ENCODE measurements at regions not wholly inside any gene's neighbourhood (a gene's known extent, or its start where the extent isn't known, plus 50 kb on each side); places are given as distances from the start of the nearest gene placed in this dataset.

DNA sequence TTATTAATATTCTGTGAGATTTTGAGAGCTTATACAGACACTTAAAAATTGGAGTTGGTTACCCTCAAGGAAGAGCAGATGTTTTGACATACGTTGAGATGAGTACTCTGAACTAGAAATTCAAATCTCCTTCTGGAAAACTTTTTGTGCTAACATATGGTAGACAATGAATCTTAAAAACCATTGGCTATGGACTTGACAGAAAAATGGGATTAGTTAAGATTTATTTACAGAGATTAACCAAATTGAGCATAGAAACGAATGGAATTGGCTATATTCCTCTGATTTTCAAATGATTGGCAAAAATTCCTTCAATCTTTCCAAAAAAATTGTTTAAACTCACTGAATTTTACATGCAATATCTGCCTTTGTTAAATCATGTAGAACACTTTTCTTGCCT lies 1392.9 kb downstream of the BRINP3 start:
- no peak for DNase-seq
- no peak overlapping the region for H4K5ac ChIP-seq (ENCODE audit: low read length)
- no peak overlapping the region for H3K9ac ChIP-seq (ENCODE audit: low read length)
- no peak overlapping the region for H2AK5ac ChIP-seq (ENCODE audit: low read length)
- H4K8ac ChIP-seq (ENCODE audit: low read depth, low read length), result no peak overlapping the region
- no CpG with 5 or more reads among the region's 2 CpGs for WGBS (ENCODE audit: extremely low coverage, insufficient coverage, low lambda C conversion rate)
- no peaks in the 10 kb centered on the region for H3K79me1 ChIP-seq (ENCODE audit: low read length)
- H3K27me3 ChIP-seq (ENCODE audit: insufficient read depth, low read length, poor library complexity), result no peaks in the 10 kb centered on the region
- H2BK120ac ChIP-seq (ENCODE audit: low read depth, low read length), result no peak overlapping the region
- H2BK5ac ChIP-seq (ENCODE audit: low read length), result no peak overlapping the region
- no peaks in the 10 kb centered on the region for H3K79me2 ChIP-seq (ENCODE audit: control insufficient read depth, insufficient read depth, low read length)
- no peak overlapping the region for H3K4me3 ChIP-seq (ENCODE audit: low read length)
- no peak overlapping the region for H3K4me2 ChIP-seq (ENCODE audit: low read length)
- no peak overlapping the region for H2BK15ac ChIP-seq (replicated peaks; ENCODE audit: low read depth)
- no peak overlapping the region for H3K56ac ChIP-seq (ENCODE audit: low read length)
- no peaks in the 10 kb centered on the region for H3K4me1 ChIP-seq (ENCODE audit: control insufficient read depth, low read depth, low read length)
- H3K23ac ChIP-seq (ENCODE audit: low read length), result no peak overlapping the region
- no peak overlapping the region for H3K27ac ChIP-seq (ENCODE audit: low read depth, low read length)
- no peaks in the 10 kb centered on the region for H3K36me3 ChIP-seq (ENCODE audit: control insufficient read depth, insufficient read depth, low read length)
- no peak overlapping the region for H3K18ac ChIP-seq (ENCODE audit: low read length)
- H3K4ac ChIP-seq (ENCODE audit: low read depth, low read length), result no peak overlapping the region

DNA sequence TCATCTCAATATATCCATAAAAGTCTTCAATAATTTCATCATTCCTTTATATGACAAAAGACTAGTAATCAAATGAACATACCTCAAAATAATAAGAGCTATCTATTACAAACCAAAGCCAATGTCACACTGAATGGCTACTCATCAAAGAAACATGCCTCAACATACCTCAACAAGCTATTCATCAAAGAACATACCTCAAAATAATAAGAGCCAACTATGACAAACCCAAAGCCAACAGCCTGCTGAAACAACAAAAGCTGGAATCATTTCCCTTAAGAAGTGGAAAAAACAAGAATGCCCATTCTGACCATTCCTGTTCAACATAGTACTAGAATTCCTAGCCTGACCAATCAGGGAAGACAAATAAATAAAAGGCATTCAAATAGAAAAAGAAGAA lies 1373.7 kb downstream of the BRINP3 start:
- H2BK15ac ChIP-seq (replicated peaks; ENCODE audit: low read depth), result no peak overlapping the region
- no peaks in the 10 kb centered on the region for H3K79me1 ChIP-seq (ENCODE audit: low read length)
- H3K23ac ChIP-seq (ENCODE audit: low read length), result no peak overlapping the region
- H3K27ac ChIP-seq (ENCODE audit: low read depth, low read length), result no peak overlapping the region
- H3K56ac ChIP-seq (ENCODE audit: low read length), result no peak overlapping the region
- H3K4me2 ChIP-seq (ENCODE audit: low read length), result no peak overlapping the region
- DNase-seq, result no peak
- no peaks in the 10 kb centered on the region for H3K4me1 ChIP-seq (ENCODE audit: control insufficient read depth, low read depth, low read length)
- H4K5ac ChIP-seq (ENCODE audit: low read length), result no peak overlapping the region
- no peak overlapping the region for H3K18ac ChIP-seq (ENCODE audit: low read length)
- H4K8ac ChIP-seq (ENCODE audit: low read depth, low read length), result no peak overlapping the region
- H2BK120ac ChIP-seq (ENCODE audit: low read depth, low read length), result no peak overlapping the region
- H3K9ac ChIP-seq (ENCODE audit: low read length), result no peak overlapping the region
- H2BK5ac ChIP-seq (ENCODE audit: low read length), result no peak overlapping the region
- no peak overlapping the region for H3K4ac ChIP-seq (ENCODE audit: low read depth, low read length)
- no peak overlapping the region for H3K4me3 ChIP-seq (ENCODE audit: low read length)
- H3K36me3 ChIP-seq (ENCODE audit: control insufficient read depth, insufficient read depth, low read length), result no peaks in the 10 kb centered on the region
- no peaks in the 10 kb centered on the region for H3K79me2 ChIP-seq (ENCODE audit: control insufficient read depth, insufficient read depth, low read length)
- no peak overlapping the region for H2AK5ac ChIP-seq (ENCODE audit: low read length)
- no peaks in the 10 kb centered on the region for H3K27me3 ChIP-seq (ENCODE audit: insufficient read depth, low read length, poor library complexity)

DNA sequence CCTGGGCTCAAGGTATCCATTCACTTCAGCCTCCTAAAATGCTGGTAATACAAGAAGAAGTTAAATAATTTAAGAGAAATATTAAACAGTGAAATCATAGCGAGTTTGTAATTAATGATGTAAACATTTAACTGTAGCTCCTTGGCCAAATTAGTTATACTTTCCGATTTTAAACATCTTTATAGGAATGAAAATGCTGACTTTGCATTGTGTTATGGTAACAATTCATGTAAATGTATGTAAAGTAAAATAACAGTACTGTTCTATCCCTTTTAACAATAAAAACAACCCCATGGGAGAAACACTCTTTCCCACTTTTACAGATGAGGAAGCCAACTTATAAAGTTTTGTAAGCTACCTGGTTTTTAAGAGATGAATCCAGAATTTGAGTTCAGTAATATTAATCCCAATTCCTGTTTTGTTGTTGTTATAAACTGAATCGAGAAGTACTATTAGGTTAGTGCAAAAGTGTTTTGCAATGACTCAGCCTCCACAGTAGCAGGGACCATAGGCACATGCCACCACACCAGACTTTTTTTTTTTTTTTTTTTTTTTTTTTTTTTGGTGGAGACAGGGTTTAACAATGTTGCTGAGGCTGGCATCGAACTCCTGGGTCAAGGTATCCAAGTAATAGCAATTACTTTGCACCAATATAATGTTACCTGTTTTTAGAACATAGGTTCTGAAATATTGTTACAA lies 1360.4 kb downstream of the BRINP3 start:
- Histone ChIP-seq H3K79me2 (ENCODE audit: control insufficient read depth, insufficient read depth, low read length) (no peaks in the 10 kb centered on the region), H2AK5ac (ENCODE audit: low read length) (no peak overlapping the region), H2BK5ac (ENCODE audit: low read length) (no peak overlapping the region), H3K4me3 (ENCODE audit: low read length) (no peak overlapping the region), H3K56ac (ENCODE audit: low read length) (no peak overlapping the region), H4K8ac (ENCODE audit: low read depth, low read length) (no peak overlapping the region), H2BK120ac (ENCODE audit: low read depth, low read length) (no peak overlapping the region), H3K23ac (ENCODE audit: low read length) (no peak overlapping the region), H3K18ac (ENCODE audit: low read length) (no peak overlapping the region), H3K4me2 (ENCODE audit: low read length) (no peak overlapping the region), H4K5ac (ENCODE audit: low read length) (no peak overlapping the region), H3K27ac (ENCODE audit: low read depth, low read length) (no peak overlapping the region), H3K27me3 (ENCODE audit: insufficient read depth, low read length, poor library complexity) (no peaks in the 10 kb centered on the region), H2BK15ac (replicated peaks; ENCODE audit: low read depth) (no peak overlapping the region), H3K9ac (ENCODE audit: low read length) (no peak overlapping the region), H3K4me1 (ENCODE audit: control insufficient read depth, low read depth, low read length) (no peaks in the 10 kb centered on the region), H3K36me3 (ENCODE audit: control insufficient read depth, insufficient read depth, low read length) (no peaks in the 10 kb centered on the region), H3K79me1 (ENCODE audit: low read length) (no peaks in the 10 kb centered on the region), H3K4ac (ENCODE audit: low read depth, low read length) (no peak overlapping the region)
- no peak for DNase-seq
- whole genome bisulfite sequencing (ENCODE audit: extremely low coverage, insufficient coverage, low lambda C conversion rate), result no CpG with 5 or more reads among the region's 4 CpGs

DNA sequence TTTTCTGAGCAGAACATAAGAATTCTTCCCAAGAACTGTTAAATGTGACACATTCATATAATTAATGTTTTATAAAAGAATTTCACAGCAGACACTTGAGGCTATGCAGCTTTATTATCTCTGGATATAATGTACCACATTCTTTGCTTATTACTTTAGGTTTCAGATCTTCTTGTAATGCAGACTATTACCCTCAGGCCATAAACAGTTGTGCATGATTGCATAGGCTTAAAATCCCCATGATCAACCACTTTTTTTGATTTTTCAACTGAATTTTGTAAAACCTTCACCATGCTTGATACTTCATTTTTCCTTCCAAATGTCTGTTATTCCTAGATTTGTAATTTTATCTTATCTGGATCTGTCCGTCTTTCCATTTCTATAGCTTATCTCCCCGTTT lies 1355.7 kb downstream of the BRINP3 start:
- Histone ChIP-seq H3K4me1 (ENCODE audit: control insufficient read depth, low read depth, low read length) (no peaks in the 10 kb centered on the region), H2BK5ac (ENCODE audit: low read length) (no peak overlapping the region), H3K56ac (ENCODE audit: low read length) (no peak overlapping the region), H2BK15ac (replicated peaks; ENCODE audit: low read depth) (no peak overlapping the region), H3K4me2 (ENCODE audit: low read length) (no peak overlapping the region), H3K4ac (ENCODE audit: low read depth, low read length) (no peak overlapping the region), H4K8ac (ENCODE audit: low read depth, low read length) (no peak overlapping the region), H3K23ac (ENCODE audit: low read length) (no peak overlapping the region), H3K4me3 (ENCODE audit: low read length) (no peak overlapping the region), H3K79me1 (ENCODE audit: low read length) (no peaks in the 10 kb centered on the region), H3K18ac (ENCODE audit: low read length) (no peak overlapping the region), H3K27me3 (ENCODE audit: insufficient read depth, low read length, poor library complexity) (no peaks in the 10 kb centered on the region), H3K36me3 (ENCODE audit: control insufficient read depth, insufficient read depth, low read length) (no peaks in the 10 kb centered on the region), H3K79me2 (ENCODE audit: control insufficient read depth, insufficient read depth, low read length) (no peaks in the 10 kb centered on the region), H3K27ac (ENCODE audit: low read depth, low read length) (no peak overlapping the region), H3K9ac (ENCODE audit: low read length) (no peak overlapping the region), H4K5ac (ENCODE audit: low read length) (no peak overlapping the region), H2AK5ac (ENCODE audit: low read length) (no peak overlapping the region), H2BK120ac (ENCODE audit: low read depth, low read length) (no peak overlapping the region)
- WGBS (ENCODE audit: extremely low coverage, insufficient coverage, low lambda C conversion rate), result no CpG with 5 or more reads among the region's 2 CpGs
- DNase-seq, result no peak

DNA sequence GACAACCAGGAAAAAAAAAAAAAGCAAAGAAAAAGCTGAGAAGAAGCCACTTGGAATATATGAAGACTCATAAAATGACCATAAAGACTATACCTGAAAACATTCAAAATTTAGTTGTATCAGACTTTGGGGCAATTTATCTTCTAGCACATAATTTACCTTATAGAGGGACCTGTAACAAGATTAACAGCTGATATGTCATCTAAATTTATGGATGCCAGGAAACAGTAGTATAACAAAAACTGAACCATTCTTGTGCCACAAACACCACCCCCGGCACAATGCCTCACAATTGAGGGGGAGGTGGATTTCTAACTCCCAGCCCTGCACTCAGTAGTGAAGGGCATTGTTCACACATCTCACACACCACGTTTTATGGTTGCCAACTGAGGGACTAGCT lies 1352.0 kb downstream of the BRINP3 start:
- Histone ChIP-seq H3K79me2 (ENCODE audit: control insufficient read depth, insufficient read depth, low read length) (no peaks in the 10 kb centered on the region), H3K4ac (ENCODE audit: low read depth, low read length) (no peak overlapping the region), H3K27ac (ENCODE audit: low read depth, low read length) (no peak overlapping the region), H2BK5ac (ENCODE audit: low read length) (no peak overlapping the region), H4K5ac (ENCODE audit: low read length) (no peak overlapping the region), H3K4me2 (ENCODE audit: low read length) (no peak overlapping the region), H3K79me1 (ENCODE audit: low read length) (no peaks in the 10 kb centered on the region), H3K4me1 (ENCODE audit: control insufficient read depth, low read depth, low read length) (no peaks in the 10 kb centered on the region), H3K9ac (ENCODE audit: low read length) (no peak overlapping the region), H3K56ac (ENCODE audit: low read length) (no peak overlapping the region), H4K8ac (ENCODE audit: low read depth, low read length) (no peak overlapping the region), H2BK120ac (ENCODE audit: low read depth, low read length) (no peak overlapping the region), H2AK5ac (ENCODE audit: low read length) (no peak overlapping the region), H3K4me3 (ENCODE audit: low read length) (no peak overlapping the region), H3K18ac (ENCODE audit: low read length) (no peak overlapping the region), H2BK15ac (replicated peaks; ENCODE audit: low read depth) (no peak overlapping the region), H3K27me3 (ENCODE audit: insufficient read depth, low read length, poor library complexity) (no peaks in the 10 kb centered on the region), H3K36me3 (ENCODE audit: control insufficient read depth, insufficient read depth, low read length) (no peaks in the 10 kb centered on the region), H3K23ac (ENCODE audit: low read length) (no peak overlapping the region)
- DNase-seq, result no peak
- no CpG with 5 or more reads among the region's 2 CpGs for WGBS (ENCODE audit: extremely low coverage, insufficient coverage, low lambda C conversion rate)

DNA sequence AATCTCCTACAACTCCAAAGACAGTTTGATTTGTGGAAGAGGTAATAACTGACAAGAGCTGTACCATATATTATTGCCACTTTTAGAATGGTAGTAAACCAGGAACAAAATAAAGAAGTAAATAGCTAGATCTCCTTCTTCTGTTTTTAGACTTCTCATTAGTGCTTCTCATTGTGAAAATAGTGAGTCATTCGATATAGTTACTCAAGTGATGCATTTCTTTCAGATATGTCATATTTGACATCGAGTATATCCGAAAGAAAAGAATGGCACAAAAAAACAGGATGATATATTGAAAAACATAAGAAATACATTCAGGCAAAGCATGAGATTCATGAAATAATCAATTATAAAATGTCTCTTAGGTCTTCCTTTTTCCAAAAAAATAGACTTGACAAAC lies 1346.1 kb downstream of the BRINP3 start:
- H3K23ac ChIP-seq (ENCODE audit: low read length), result no peak overlapping the region
- H3K4me2 ChIP-seq (ENCODE audit: low read length), result no peak overlapping the region
- no peak overlapping the region for H3K4ac ChIP-seq (ENCODE audit: low read depth, low read length)
- no peaks in the 10 kb centered on the region for H3K79me1 ChIP-seq (ENCODE audit: low read length)
- H3K27me3 ChIP-seq (ENCODE audit: insufficient read depth, low read length, poor library complexity), result no peaks in the 10 kb centered on the region
- WGBS (ENCODE audit: extremely low coverage, insufficient coverage, low lambda C conversion rate), result no CpG with 5 or more reads among the region's 3 CpGs
- H4K5ac ChIP-seq (ENCODE audit: low read length), result no peak overlapping the region
- no peak overlapping the region for H2AK5ac ChIP-seq (ENCODE audit: low read length)
- DNase-seq, result no peak
- H3K4me1 ChIP-seq (ENCODE audit: control insufficient read depth, low read depth, low read length), result no peaks in the 10 kb centered on the region
- no peak overlapping the region for H3K18ac ChIP-seq (ENCODE audit: low read length)
- H2BK15ac ChIP-seq (replicated peaks; ENCODE audit: low read depth), result no peak overlapping the region
- no peaks in the 10 kb centered on the region for H3K36me3 ChIP-seq (ENCODE audit: control insufficient read depth, insufficient read depth, low read length)
- H2BK120ac ChIP-seq (ENCODE audit: low read depth, low read length), result no peak overlapping the region
- H3K56ac ChIP-seq (ENCODE audit: low read length), result no peak overlapping the region
- H3K27ac ChIP-seq (ENCODE audit: low read depth, low read length), result no peak overlapping the region
- H3K4me3 ChIP-seq (ENCODE audit: low read length), result no peak overlapping the region
- H3K9ac ChIP-seq (ENCODE audit: low read length), result no peak overlapping the region
- no peak overlapping the region for H4K8ac ChIP-seq (ENCODE audit: low read depth, low read length)
- H2BK5ac ChIP-seq (ENCODE audit: low read length), result no peak overlapping the region
- H3K79me2 ChIP-seq (ENCODE audit: control insufficient read depth, insufficient read depth, low read length), result no peaks in the 10 kb centered on the region
